HG03060 (cell line): ENCODE measurements at regions not wholly inside any gene's neighbourhood (a gene's known extent, or its start where the extent isn't known, plus 50 kb on each side); places are given as distances from the start of the nearest gene placed in this dataset.
"Not testable (repeated sequence)": the region's sequence is repeated elsewhere in the genome, so short reads cannot be mapped to it uniquely, and the experiment has no call there.

ENCODE experiments used
- ATAC-seq: cut with Tn5 transposase; IDR thresholded peaks from one replicate; pipeline ENCODE4 v1.9.1; 2021; ENCODE audit warnings: low read depth, moderate number of reproducible peaks; ENCODE audit not compliant: unreplicated experiment

DNA sequence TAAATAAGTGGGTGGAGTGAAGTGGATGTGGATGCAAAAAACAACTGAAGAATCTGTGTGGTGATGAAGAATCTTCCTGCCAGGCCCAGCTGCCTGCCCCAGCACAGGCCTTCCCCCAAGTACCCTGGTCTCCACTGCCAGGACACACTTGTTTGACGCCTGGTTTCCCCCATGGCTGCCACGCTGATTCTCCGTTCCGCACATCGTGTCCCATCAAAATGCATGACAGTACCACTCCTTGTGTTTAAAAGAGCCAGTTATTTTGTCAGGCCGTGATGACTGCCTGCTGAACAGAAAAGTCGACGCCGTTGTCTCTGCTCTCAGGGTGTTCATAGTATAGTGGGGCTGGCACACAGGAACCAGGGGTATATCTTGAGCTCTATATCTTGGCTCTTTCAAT, 50.3 kb upstream of the KYNU start:
- ATAC-seq = no peak

DNA sequence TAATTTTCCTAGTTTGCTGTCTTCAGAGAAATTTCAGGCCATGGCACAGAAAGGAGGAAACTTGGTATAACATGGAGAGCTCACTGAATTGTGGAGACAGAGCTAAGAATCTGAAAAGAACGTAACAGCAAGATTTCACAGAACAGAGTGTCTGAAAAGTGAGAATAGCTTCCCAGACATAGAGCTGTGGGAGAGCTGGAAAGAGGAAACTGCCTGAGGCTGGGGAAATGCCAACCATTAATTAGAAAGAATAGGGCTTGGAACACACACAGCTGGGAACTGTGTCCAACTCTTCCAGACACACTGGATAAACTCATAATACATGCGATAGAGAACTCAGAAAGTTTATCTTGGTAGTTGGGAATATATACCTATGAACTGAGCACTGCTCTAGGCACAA, 51.6 kb upstream of the KYNU start:
- no peak for ATAC-seq

DNA sequence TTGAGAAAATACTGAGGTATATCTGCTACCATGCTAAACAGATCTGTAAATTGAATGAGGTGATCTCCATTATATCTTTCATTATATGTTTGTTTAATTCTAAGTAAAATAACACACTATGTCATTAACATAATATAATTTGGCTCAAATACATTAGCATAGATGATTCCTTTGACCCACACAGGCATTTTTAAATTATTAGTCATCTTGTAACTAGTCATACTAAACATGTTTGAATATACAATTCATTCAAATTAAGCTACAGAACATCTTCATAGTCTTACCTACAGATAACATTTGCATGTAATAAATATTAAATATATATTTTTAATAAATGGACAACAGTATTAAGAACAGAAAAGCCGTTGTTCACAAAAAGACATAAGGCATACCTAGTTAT, 52.7 kb upstream of the KYNU start:
- ATAC-seq = no peak

- ATAC-seq = no peak
Measured at GRCh38 chr2:142822190-142822589, 55.3 kb upstream of the KYNU start.

DNA sequence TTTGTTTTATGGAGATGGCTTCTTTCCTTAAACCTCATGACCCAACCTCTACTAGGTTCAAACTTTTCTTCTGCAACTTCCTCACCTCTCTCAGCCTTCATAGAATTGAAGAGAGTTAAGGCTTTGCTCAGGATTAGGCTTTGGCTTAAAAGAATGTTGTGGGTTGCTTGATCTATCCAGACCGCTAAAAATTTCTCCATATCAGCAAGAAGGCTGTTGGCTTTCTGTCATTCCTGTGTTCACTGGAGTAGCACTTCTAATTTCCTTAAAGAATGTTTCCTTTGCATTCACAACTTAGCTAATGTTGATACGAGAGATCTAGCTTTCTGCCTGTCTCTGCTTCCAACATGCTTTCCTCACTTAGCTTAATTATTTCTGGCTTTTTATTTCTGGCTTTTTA, 58.1 kb upstream of the KYNU start:
- ATAC-seq = no peak

GRCh38 chr2:142815375-142815774, 62.1 kb upstream of the KYNU start:
- ATAC-seq = no peak

- no peak for ATAC-seq
Measured at GRCh38 chr2:142813830-142814829, 63.3 kb upstream of the KYNU start.

DNA sequence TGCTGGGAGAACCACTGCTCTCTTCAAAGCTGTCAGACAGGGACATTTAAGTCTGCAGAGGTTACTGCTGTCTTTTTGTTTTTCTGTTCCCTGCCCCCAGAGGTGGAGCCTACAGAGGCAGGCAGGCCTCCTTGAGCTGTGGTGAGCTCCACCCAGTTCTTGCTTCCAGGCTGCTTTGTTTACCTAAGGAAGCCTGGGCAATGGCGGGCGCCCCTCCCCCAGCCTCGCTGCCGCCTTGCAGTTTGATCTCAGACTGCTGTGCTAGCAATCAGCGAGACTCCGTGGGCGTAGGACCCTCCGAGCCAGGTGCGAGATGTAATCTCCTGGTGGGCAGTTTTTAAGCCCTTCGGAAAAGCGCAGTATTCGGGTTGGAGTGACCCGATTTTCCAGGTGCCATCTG, 65.8 kb upstream of the KYNU start:
- ATAC-seq = not testable (repeated sequence)

- no peak for ATAC-seq
Measured at GRCh38 chr2:142805244-142805643, 72.2 kb upstream of the KYNU start.

DNA sequence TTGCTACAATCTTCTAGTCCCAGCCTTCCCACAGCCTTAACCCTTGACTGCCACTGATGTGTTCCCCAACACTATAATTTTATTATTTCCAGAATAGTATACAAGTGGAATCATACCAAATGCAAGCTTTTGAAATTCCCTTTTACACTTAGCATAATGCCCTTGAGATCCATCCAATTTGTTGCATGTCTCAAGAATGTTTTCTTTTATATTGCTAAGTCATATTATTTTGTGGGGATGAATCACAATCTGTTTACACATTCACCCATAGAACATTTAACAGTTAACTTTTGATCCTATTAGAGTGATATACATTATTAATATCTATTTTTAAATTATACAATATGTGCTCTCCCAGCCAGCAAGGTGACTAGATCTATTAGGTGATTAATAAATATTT, 74.3 kb upstream of the KYNU start:
- no peak for ATAC-seq

DNA sequence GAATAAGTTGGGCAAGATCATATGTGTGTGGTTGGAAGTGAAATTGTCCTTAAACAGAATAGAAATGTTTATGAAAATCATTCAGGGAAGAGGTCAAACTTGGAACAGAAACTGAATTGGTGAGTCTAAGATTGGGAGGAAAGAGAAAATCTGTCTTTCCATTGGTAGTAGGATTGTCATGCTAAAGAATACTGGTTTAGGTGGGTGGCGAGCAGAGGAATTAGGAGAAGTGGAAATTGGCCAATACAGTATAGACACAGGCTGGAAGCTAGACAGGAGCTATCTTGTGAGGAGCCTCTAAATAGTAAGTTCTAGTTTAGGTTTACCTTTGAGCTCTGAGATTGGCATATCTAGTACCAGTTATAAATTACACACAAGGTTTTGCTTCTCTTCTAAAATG, 80.9 kb upstream of the KYNU start:
- ATAC-seq = no peak

DNA sequence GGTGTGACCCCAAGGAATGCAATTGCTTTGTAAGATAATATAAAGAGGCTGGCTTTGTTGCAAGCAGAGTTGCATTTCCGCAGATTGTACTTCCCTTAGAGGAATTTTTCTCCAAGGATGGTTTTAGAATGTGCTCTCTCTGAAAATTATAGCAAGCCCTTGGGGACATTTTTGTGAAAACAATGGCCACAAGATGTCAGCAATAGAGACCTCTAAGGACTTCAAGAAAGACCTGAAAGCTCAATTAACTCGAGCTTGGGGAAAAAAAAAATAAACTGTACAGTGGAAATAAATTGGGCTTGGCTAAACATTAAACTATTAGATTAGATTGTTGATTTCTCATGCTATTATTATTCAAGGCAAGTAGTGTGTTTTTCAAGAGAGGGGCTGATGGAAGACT, 81.3 kb upstream of the KYNU start:
- no peak for ATAC-seq

GRCh38 chr2:142794850-142795249, 82.6 kb upstream of the KYNU start:
- ATAC-seq = no peak

DNA sequence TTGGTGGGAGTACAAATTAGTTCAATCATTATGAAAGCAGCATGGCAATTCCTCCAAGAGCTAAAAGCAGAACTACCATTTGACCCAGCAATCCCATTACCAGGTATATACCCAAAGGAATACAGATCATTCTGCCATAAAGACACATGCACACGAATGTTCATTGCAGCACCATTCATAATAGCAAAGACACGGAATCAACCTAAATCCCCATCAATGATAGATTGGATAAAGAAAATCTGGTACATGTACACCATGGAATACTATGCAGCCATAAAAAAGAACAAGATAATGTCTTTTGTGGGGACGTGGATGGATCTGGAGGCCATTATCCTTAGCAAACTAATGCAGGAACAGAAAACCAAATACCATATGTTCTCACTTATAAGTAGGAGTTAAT, 85.1 kb upstream of the KYNU start:
- ATAC-seq = not testable (repeated sequence)

DNA sequence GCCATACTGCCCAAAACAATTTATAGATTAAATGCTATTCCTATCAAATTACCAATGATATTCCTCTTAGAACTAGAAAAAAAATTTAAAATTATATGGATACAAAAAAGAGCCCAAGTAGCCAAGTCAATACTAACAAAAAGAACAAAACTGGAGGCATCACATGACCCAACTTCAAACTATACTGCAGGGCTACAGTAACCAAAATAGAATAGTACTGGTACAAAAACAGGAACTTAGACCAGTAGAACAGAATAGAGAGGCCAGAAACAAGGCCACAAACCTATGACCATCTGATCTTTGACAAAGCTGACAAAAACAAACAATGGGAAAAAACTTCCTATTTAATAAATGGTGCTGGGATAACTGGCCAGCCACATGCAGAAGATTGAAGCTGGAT, 86.1 kb upstream of the KYNU start:
- ATAC-seq = no peak

DNA sequence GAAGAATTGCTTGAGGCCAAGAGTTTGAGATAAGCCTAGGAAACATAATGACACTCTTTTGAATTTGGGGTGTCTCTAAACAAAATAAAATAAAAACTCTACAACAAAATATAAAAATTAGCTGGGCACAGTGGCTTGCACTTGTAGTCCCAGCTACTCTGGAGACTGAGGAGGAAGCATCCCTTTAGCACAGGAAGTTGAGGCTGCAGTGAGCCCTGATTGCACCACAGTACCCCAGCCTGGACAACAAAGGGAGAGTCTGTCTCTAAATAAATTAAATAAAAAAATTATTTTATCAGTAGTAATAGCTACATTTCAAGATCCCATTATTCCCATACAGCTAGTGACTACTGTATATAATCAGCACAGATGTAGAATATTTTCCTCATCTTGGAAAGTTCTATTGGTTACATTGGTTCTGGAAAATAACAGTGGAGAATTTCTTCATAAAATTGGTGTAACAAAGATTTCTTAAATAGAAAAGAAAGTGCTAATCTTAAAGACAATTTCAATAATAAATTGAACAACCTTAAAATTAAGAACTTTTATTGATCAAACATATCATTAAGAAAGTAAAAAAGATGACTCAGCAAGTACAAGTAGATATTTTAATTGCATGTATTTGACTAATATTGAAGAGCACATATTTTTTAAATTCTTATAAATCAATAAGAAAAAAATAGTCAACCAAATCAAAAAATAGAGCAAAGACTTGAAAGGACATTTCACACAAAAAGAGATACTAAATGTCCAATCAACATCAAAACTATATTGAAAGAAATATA, 90.4 kb upstream of the KYNU start:
- no peak for ATAC-seq

- no peak for ATAC-seq
Measured at GRCh38 chr2:142782942-142783443, 94.5 kb upstream of the KYNU start.

- no peak for ATAC-seq
Measured at GRCh38 chr2:142781146-142781545, 96.3 kb upstream of the KYNU start.

DNA sequence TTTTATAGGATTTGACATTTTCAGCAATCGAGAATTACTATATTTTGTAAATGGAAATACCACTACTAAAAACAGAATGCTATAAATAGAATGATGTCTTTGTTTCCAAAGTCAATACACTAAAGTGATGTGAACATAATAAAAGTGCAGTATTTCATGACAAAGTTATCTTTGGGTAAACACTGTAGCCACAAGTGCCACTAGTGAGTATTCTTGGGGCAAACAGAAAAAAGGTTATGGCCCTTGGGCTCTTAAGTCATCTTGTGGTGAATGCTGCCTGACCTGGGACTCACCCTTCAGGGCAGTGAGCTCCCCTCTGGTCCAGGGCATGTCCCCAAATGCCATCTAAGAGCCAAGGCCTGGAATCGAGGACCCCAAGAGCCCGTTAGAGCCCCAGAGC, 99.2 kb upstream of the KYNU start:
- ATAC-seq = no peak

DNA sequence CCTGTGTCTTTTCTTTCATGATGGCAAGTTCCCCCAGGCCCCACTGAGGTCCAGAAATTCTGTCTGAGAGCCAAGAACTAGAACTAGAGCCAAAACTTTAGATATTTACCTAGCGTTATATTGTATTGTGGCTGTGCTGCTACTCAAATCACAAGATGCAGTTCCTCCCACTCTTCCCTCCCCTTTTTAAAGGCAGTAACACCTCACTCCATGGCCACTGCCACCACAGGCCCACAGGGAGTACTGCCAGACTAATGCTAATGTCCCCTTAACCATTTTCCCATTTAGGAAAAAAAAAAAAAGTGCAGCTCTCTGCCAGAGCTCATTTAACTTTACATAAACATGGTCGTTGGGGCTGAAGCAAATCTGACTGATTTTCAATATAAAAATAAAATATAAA, 99.7 kb upstream of the KYNU start:
- no peak for ATAC-seq

- ATAC-seq = no peak
Measured at GRCh38 chr2:142769761-142770160, 107.7 kb upstream of the KYNU start.
